Tibial artery (tissue), 4 donors: ENCODE measurements at regions not wholly inside any gene's neighbourhood (a gene's known extent, or its start where the extent isn't known, plus 50 kb on each side); places are given as distances from the start of the nearest gene placed in this dataset.
"Not testable (repeated sequence)": the region's sequence is repeated elsewhere in the genome, so short reads cannot be mapped to it uniquely, and the experiment has no call there.

Experiments
- DNase-seq, 2 donors: peaks; one replicate each; pipeline ENCODE4 v3.0.0-alpha.2; 2019
- H3K27ac ChIP-seq, 2 donors: fragments of 200-600 bp; sonication (generic) in 1 of 2; 1 replicate in 1 of 2; 2 replicates in 1 of 2; pipeline ENCODE4 v1.5.1; 2018 to 2019; ENCODE audit warnings: mild to moderate bottlenecking in 1 of 2
- H3K27me3 ChIP-seq, 2 donors: fragments of 200-600 bp; sonication (generic) in 1 of 2; one replicate each; pipeline versions ENCODE4 v1.5.1 to v1.6.0; 2016 to 2019
- H3K36me3 ChIP-seq, 3 donors: fragments of 200-600 bp; sonication (generic) in 2 of 3; one replicate each; pipeline ENCODE4 v1.5.1; 2016 to 2019; ENCODE audit warnings: mild to moderate bottlenecking in 2 of 3
- H3K4me1 ChIP-seq, 4 donors: fragments of 200-600 bp; sonication (generic) in 2 of 4; 1 replicate in 3 of 4; 2 replicates in 1 of 4; pipeline ENCODE4 v1.5.1; 2016 to 2019
- H3K4me3 ChIP-seq, 2 donors: fragments of 200-600 bp; sonication (generic) in 1 of 2; 1 replicate in 1 of 2; 2 replicates in 1 of 2; pipeline ENCODE4 v1.5.1; 2018 to 2019; ENCODE audit warnings: mild to moderate bottlenecking in 2 of 2
- H3K9me3 ChIP-seq, 3 donors: fragments of 200-600 bp; sonication (generic) in 1 of 3; one replicate each; pipeline ENCODE4 v1.5.1; 2016 to 2019
- CTCF ChIP-seq, 2 experiments: fragments of 200-600 bp in 1 of 2; fragments of 450-650 bp in 1 of 2; IDR thresholded peaks; one replicate each; pipeline ENCODE4 v1.5.1; 2017 to 2019; ENCODE audit warnings: antibody characterized with exemption in 2 of 2, mild to moderate bottlenecking in 1 of 2, moderate library complexity in 1 of 2
- intact Hi-C: fragments of 100-400 bp; cut with DNase I; formaldehyde crosslinking; loops from one replicate; pipeline ENCODE4 v1.15.0; 2023; ENCODE audit warnings: low total_unique reads

DNA sequence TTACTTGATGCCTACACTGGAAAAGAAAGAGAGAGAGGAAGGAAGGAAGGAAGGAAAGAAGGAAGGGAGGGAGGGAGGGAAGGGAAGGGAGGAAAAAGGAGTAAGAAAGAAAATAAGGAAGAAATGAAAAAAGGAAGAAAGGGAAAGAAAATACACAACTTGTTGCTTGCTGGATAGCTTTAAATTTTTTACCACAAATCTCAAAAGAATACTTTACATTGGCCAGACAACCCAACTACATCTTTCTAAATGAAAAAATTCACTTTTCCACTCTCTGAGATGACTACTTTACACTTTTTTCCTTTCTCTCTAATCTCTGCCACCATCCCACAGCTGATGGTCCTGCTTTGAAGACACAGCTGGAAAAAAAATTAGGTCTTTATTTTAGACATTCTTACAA is 228.9 kb upstream of the FAM78B start:
- no peak overlapping the region for H3K4me3 ChIP-seq
- no peak overlapping the region for H3K27ac ChIP-seq
- no peaks in the 10 kb centered on the region for H3K36me3 ChIP-seq
- TF ChIP-seq CTCF (IDR thresholded peaks at IDR 0.05) = no peak
- no peaks in the 10 kb centered on the region for H3K4me1 ChIP-seq
- H3K9me3 ChIP-seq = no peaks in the 10 kb centered on the region
- intact Hi-C loops = no loop called here
- H3K27me3 ChIP-seq = no peaks in the 10 kb centered on the region
- DNase-seq = no peak

- DNase-seq, H3K4me1 ChIP-seq, H3K4me3 ChIP-seq, H3K27ac ChIP-seq, H3K36me3 ChIP-seq, intact Hi-C loops, H3K27me3 ChIP-seq: not testable (repeated sequence)
- peaks cover 0 to 11% (median 6%) of the 10 kb centered on the region in 3 donors for H3K9me3 ChIP-seq
Measured at GRCh38 chr1:166409253-166410082, 242.7 kb upstream of the FAM78B start.

DNA sequence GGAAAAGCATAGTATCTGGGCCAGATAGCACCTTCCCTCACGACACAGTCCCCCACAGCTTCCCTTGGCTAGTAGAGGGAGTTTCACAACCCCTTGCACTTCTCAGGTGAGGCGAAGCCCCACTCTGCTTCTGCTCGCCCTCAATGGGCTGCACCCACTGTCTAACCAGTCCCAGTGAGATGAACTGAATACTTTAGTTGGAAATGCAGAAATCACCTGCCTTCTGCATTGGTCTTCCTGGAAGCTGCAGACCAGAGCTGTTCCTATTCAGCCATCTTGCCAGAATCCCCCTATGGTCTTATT is 243.2 kb upstream of the FAM78B start:
- H3K36me3 ChIP-seq = no peaks in the 10 kb centered on the region
- no peak overlapping the region for H3K4me3 ChIP-seq
- H3K4me1 ChIP-seq = no peaks in the 10 kb centered on the region
- DNase-seq = no peak
- intact Hi-C loops = no loop called here
- no peak overlapping the region for H3K27ac ChIP-seq
- no peak for TF ChIP-seq CTCF (IDR thresholded peaks at IDR 0.05)
- H3K27me3 ChIP-seq = no peaks in the 10 kb centered on the region
- H3K9me3 ChIP-seq = peaks cover 0 to 11% (median 6%) of the 10 kb centered on the region in 3 donors

DNA sequence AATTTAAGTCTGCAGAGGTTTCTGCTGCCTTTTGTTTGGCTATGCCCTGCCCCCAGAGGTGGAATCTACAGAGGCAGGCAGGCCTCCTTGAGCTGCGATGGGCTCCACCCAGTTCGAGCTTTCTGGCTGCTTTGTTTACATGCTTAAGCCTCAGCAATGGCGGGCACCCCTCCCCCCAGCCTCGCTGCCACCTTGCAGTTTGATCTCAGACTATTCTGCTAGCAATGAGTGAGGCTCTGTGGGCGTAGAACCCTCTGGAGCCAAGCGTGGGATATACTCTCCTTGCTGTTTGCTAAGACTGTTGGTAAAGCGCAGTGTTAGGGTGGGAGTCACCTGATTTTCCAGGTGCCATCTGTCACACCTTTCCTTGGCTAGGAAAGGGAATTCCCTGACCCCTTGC is 250.0 kb upstream of the FAM78B start:
- H3K4me1 ChIP-seq, intact Hi-C loops, H3K27me3 ChIP-seq, H3K4me3 ChIP-seq, H3K9me3 ChIP-seq, H3K27ac ChIP-seq, H3K36me3 ChIP-seq, DNase-seq: not testable (repeated sequence)

GRCh38 chr1:166418344-166418933 is 251.6 kb upstream of the FAM78B start:
- intact Hi-C loops = no loop called here
- TF ChIP-seq CTCF (IDR thresholded peaks at IDR 0.05) = no peak

GRCh38 chr1:166422586-166422985 is 255.8 kb upstream of the FAM78B start:
- H3K36me3 ChIP-seq, H3K9me3 ChIP-seq, H3K4me1 ChIP-seq, H3K27ac ChIP-seq, H3K4me3 ChIP-seq, DNase-seq, intact Hi-C loops, H3K27me3 ChIP-seq: not testable (repeated sequence)

More at GRCh38 chr1:166418344-166418933, 251.6 kb upstream of the FAM78B start:
- Histone ChIP-seq H3K4me3 (no peak overlapping the region), H3K36me3 (no peaks in the 10 kb centered on the region), H3K27ac (no peak overlapping the region), H3K4me1 (no peaks in the 10 kb centered on the region), H3K9me3 (no peaks in the 10 kb centered on the region), H3K27me3 (no peaks in the 10 kb centered on the region)
- no peak for DNase-seq

DNA sequence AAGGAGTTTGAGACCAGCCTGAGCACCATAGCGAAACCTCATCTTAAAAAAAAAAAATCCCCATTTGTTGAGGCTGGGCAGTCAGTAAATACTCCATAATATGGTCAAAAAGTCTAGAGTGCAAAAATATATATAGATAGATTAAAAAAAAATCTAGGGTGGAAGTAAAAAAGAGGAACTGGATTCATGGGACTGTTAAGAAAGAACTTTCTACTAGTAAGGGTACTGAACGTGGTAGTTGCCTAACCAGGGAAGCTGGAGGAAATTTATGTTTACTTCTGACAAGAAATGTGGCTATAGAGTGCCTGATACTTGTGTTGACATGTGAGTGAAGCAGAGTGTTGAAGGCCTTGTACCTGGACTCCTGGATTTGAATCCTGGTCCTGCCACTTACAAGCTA is 265.9 kb upstream of the FAM78B start:
- H3K27ac ChIP-seq = no peak overlapping the region
- TF ChIP-seq CTCF (IDR thresholded peaks at IDR 0.05) = no peak
- no peaks in the 10 kb centered on the region for H3K4me1 ChIP-seq
- intact Hi-C loops = no loop called here
- H3K27me3 ChIP-seq = no peaks in the 10 kb centered on the region
- peaks cover 0 to 2% (median 0%) of the 10 kb centered on the region in 3 donors for H3K9me3 ChIP-seq
- no peak for DNase-seq
- H3K4me3 ChIP-seq = no peak overlapping the region
- H3K36me3 ChIP-seq = no peaks in the 10 kb centered on the region

GRCh38 chr1:166433404-166434304 is 266.9 kb upstream of the FAM78B start:
- H3K4me3 ChIP-seq, intact Hi-C loops, H3K9me3 ChIP-seq, H3K27ac ChIP-seq, H3K4me1 ChIP-seq, DNase-seq, H3K36me3 ChIP-seq, H3K27me3 ChIP-seq: not testable (repeated sequence)
